LNCaP clone FGC (cell line): ENCODE measurements at regions not wholly inside any gene's neighbourhood (a gene's known extent, or its start where the extent isn't known, plus 50 kb on each side); places are given as distances from the start of the nearest gene placed in this dataset.
A peak's percentile ranks its signal among the peaks of the same experiment; 100 is the strongest.

Experiments used
- DNase-seq: peaks from one replicate; pipeline ENCODE4 v3.0.0-alpha.2; 2011; ENCODE audit warnings: low read depth
- H3K4me3 ChIP-seq: 2 replicates; pipeline ENCODE4 v1.5.1; 2011; ENCODE audit warnings: mild to moderate bottlenecking, low read depth, low read length, control low read depth
- TF ChIP-seq, protein P1 (sequence below): IDR thresholded peaks from 2 replicates; pipeline ENCODE4 v1.5.1; 2012; ENCODE audit warnings: mild to moderate bottlenecking; ENCODE audit not compliant: control insufficient read depth, insufficient read depth; ENCODE audit errors: extremely low read depth

DNA sequence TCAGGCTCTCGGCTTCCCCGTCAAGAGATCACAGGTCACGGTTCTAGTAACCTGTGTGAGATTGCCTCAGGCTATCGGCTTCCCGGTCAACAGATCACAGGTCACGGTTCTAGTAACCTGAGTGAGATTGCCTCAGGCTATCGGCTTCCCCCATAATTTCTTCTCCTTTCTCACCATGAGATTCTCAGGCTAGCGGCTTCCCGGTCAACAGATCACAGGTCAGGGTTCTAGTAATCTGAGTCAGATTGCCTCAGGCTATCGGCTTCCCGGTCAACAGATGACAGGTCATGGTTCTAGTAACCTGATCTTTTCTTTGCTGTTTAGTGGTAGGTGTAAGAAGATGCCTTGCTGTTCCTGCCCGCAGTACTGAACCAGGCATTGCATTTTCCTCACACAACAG, 418.2 kb upstream of the ZNF717 start:
- TF ChIP-seq, protein P1, sequence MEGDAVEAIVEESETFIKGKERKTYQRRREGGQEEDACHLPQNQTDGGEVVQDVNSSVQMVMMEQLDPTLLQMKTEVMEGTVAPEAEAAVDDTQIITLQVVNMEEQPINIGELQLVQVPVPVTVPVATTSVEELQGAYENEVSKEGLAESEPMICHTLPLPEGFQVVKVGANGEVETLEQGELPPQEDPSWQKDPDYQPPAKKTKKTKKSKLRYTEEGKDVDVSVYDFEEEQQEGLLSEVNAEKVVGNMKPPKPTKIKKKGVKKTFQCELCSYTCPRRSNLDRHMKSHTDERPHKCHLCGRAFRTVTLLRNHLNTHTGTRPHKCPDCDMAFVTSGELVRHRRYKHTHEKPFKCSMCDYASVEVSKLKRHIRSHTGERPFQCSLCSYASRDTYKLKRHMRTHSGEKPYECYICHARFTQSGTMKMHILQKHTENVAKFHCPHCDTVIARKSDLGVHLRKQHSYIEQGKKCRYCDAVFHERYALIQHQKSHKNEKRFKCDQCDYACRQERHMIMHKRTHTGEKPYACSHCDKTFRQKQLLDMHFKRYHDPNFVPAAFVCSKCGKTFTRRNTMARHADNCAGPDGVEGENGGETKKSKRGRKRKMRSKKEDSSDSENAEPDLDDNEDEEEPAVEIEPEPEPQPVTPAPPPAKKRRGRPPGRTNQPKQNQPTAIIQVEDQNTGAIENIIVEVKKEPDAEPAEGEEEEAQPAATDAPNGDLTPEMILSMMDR, result no peak
- H3K4me3 ChIP-seq, result no peak overlapping the region
- DNase-seq, result no peak

DNA sequence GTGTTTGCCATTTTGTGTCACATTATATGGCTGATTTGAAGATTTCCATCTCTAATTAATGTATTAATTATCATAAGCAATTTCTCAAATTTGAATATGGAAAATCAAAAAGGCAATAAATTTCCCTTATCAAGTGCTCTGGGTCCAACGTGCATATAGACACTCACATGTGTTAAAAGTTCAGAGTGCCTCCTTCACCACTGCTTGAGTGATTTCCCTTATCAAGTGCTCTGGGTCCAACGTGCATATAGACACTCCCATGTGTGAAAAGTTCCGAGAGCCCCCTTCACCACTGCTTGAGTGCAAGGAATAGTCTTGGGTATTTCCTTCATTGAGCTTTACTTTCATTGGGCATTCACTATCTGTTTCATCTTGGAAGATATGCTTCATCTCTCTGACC, 421.0 kb upstream of the ZNF717 start:
- H3K4me3 ChIP-seq, result no peak overlapping the region
- TF ChIP-seq, protein P1, result no peak
- DNase-seq, result no peak

DNA sequence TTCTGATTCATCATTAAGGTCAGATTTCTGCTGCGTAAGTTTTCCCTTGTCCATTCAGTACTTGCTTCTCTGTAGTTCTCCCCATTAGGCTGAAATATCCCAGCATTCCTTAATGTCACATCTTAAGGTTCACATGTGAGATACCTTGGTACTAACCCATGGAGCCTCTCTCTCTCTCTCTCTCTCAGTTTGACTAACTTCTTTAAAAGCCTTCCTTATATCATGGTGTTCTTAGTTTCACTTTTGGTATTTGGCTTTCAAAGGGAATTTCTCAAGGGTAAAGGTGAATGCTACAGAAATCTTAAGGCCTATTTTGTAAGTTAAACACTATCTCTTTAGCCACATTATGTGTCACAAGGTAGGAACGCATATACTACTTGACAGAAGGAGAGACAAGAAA, 427.3 kb upstream of the ZNF717 start:
- DNase-seq, result no peak
- TF ChIP-seq, protein P1, result no peak

DNA sequence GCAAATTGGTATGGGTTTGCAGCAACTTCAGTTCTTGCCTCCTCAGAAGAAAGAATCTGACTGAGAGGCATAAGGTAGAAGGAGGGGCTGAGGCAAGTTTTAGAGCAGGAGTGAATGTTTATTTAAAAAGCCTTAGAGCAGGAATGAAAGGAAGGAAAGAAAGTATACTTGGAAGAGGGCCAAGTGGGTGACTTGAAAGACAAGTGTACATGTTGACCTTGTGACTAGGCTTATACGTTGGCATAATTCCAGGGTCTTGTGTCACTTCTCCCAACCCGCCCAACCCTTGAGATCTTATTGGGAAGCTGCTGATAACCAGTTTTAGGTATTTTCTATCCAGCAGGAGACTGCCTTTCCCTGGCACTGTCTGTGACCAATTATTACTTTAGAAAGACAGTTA, 436.9 kb upstream of the ZNF717 start:
- DNase-seq, result peak; percentile 13
- TF ChIP-seq, protein P1, result no peak
- H3K4me3 ChIP-seq, result no peak overlapping the region

More for the DNA sequence above, 427.3 kb upstream of the ZNF717 start:
- no peak overlapping the region for H3K4me3 ChIP-seq

DNA sequence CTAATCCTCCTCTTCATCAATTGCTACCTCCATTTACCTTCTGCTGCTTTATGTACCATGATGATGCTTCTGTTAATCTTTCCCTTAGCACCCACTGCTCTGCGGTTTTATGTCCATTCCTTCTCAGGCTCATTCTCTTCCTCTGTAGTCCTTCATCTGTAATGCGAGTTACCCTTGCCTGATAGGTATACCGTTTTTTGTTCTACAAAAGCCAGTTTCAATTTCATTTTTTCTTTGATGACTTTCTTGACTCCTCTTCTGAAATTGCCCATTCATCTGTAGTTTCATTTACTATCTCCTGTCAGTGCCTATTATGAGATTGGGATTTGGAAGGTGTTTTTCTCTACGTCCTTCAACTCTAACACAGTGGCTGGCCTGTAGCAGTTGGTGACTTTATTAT, 445.9 kb upstream of the ZNF717 start:
- no peak for DNase-seq
- TF ChIP-seq, protein P1, result no peak
- H3K4me3 ChIP-seq, result no peak overlapping the region

DNA sequence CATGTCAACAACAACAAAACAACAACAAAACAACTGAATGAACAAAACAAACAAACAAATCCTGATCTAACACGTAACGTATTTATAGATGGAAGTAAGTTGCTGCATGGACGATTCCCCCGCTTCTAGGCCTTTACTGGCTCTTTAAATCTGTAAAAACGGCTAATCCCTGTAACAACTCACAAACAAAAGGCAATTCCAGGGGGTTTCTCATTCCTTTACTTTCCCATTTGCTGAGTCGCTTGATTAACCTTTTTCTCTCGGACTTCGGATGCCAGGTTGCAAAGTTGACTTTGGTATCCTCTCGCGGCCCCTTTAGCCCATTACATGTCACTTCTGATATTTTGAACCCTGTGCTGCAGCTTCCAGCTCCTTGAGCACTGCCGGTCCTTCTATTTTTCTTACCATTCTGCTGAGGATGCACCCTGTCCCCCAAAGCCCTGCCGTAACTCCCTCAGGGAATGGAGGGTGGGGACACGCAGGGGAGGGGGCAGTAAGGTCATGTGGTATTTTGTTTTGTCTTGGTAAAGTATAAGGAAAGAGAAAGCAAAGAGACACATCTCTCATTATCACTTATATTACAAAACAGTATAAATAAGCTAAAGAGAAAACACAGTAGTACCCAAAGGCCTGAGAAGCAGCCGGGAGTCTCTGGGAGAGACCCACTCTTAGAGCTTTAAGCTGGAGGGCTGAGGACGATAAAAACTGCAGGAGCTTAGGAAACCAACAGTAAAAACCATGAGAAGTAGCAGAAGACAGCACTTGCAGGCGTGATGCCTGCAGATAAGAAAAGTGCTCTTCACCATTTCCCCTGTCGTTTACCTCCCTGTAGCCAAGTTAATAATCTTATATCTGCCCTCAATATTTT, 457.8 kb upstream of the ZNF717 start:
- no peak overlapping the region for H3K4me3 ChIP-seq
- DNase-seq, result no peak
- TF ChIP-seq, protein P1, result no peak

DNA sequence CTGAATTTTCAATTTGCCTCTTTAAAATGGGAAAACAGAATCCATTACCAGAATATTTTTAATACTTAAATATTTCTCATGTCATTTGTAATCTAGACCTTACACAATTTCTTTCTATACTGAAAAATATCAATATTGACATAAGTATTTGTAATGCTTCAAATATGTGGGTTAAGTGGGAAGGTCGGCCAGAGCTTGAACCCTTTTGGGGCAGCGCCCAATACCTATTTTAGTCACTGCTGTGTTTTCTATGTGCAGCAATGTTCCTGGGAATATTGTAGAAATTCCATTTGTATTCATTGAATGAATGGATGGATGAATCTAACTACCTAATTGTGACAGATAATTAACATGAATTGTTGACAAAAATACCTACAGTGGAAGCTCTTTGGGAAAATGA, 459.7 kb upstream of the ZNF717 start:
- TF ChIP-seq, protein P1, result no peak
- H3K4me3 ChIP-seq, result no peak overlapping the region
- no peak for DNase-seq
